ENCODE measurements at regions not wholly inside any gene's neighbourhood (a gene's known extent, or its start where the extent isn't known, plus 50 kb on each side); places are given as distances from the start of the nearest gene placed in this dataset.

GRCh38 chr3:66719796-66720356 lies 219.1 kb upstream of the LRIG1 start:
- TF ChIP-seq CTCF (conservative IDR thresholded peaks at IDR 0.05) (no peak), EZH2 (IDR thresholded peaks at IDR 0.05; ENCODE audit: low read depth) (no peak)
